Epithelial cell of proximal tubule (primary cell): ENCODE measurements at regions not wholly inside any gene's neighbourhood (a gene's known extent, or its start where the extent isn't known, plus 50 kb on each side); places are given as distances from the start of the nearest gene placed in this dataset.

ENCODE experiments used
- DNase-seq: peaks from one replicate; pipeline ENCODE4 v3.0.0-alpha.2; 2011; ENCODE audit warnings: low read depth
- H3K4me3 ChIP-seq: 2 replicates; pipeline ENCODE4 v1.5.1; 2011; ENCODE audit warnings: low read depth, mild to moderate bottlenecking, low read length
- TF ChIP-seq, protein P1 (sequence below): conservative IDR thresholded peaks from 2 replicates; pipeline ENCODE4 v1.5.1; 2012; ENCODE audit warnings: low read depth, mild to moderate bottlenecking, low read length

DNA sequence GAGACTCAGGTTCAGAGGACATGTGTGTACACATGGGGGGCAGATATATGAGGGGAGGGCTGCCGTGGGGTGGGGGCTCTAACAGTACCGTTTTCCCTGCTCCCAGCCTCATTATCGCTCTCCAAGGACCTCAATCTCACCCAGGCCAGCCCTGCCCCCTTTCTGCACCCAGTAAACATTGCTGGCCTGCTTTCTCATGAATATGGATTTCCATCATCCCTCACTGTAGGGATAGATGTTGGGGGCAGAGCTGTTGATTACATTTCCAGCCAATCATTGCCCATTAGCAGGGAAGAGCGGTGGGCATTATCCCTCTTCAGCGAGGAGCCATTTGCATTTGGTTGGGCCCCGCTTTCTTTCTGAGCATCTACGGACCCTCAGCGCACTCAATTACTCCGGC lies 273.8 kb downstream of the RPS6KC1 start:
- TF ChIP-seq, protein P1, sequence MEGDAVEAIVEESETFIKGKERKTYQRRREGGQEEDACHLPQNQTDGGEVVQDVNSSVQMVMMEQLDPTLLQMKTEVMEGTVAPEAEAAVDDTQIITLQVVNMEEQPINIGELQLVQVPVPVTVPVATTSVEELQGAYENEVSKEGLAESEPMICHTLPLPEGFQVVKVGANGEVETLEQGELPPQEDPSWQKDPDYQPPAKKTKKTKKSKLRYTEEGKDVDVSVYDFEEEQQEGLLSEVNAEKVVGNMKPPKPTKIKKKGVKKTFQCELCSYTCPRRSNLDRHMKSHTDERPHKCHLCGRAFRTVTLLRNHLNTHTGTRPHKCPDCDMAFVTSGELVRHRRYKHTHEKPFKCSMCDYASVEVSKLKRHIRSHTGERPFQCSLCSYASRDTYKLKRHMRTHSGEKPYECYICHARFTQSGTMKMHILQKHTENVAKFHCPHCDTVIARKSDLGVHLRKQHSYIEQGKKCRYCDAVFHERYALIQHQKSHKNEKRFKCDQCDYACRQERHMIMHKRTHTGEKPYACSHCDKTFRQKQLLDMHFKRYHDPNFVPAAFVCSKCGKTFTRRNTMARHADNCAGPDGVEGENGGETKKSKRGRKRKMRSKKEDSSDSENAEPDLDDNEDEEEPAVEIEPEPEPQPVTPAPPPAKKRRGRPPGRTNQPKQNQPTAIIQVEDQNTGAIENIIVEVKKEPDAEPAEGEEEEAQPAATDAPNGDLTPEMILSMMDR: no peak
- DNase-seq: no peak
- no peak overlapping the region for H3K4me3 ChIP-seq

DNA sequence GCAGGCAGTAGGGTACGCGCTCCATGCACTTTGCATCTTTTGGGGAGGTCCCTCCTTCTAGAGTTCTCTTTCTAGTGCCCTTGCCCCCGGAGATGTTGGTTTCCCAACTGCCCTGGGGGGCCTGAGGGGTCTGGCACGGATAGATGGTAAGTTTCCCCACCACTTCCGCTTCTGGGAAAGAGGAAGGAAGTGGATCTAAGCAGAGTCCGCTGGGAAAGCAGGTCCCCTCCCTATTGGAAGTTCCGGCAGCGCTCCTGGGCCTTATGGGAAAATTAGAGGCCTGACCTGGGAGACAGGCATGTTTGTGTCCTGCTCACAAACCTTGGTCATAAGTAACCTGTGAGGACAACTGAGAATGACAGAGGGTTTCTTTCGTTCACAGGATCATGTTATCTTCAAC lies 274.4 kb downstream of the RPS6KC1 start:
- DNase-seq: no peak
- TF ChIP-seq, protein P1: no peak

DNA sequence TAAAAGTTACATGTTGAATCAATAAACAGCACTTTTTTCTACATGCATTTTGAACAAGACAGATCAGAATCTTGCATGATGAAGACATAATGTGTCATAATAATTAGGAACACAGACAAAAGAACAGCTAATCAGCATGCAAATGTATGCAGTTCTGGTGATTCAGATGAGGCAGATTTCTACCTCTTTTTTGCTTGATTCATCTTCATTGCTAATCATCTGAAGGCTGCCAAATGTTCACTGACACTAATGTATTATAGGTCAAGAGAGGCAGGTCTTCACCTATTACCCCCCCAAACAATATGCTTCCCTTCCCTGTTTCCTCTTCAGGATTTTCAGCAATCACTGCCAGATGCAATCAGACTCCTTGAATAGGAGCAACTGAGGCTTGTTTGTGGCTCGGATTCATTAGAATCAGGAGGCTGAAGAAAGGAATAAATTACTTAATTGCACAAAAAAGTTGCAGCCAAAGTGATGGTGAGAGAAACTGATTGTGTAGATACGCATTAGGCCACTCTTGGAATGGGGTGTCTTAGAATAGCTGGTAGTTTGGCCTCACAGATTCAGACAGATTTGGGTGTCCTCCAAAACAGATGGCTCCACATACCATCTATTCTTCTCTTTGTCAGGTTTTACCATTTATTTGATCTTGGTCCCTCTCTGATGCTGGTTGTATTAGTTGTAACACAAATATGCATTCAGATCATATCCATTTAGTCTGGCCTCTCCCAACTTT lies 275.4 kb downstream of the RPS6KC1 start:
- no peak for DNase-seq
- TF ChIP-seq, protein P1: no peak
- no peak overlapping the region for H3K4me3 ChIP-seq

More for the DNA sequence above, 274.4 kb downstream of the RPS6KC1 start:
- no peak overlapping the region for H3K4me3 ChIP-seq

DNA sequence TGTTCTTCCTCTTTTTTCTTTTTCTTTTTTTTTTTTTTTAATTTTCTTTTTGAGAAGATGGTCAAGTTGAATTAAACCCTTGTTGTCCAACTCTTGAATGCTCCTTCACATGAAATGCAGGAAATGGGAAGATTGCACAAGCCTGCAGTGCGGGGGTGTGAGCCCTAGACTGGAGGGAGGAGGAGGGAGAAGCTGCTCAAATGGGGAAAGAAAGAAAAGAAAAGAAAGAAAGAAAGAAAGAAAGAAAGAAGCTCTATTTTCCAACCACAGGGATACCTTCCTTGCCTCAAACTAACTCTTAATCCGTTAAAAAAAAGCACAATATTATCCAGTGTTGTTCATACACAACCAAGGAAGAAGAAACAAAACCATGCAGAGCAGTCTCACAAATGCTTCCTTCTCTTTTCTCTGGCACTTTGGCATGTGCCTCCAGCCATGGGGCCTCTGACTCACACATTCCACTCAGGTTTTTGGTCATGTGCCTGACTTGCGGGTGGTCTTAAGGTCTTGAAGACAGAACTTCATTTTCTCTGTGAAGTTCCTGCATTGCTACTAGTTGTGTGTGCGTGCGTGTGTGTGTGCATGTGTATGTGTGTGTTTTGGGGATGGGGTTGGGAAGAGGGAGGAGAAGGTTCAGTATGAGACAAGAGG lies 276.1 kb downstream of the RPS6KC1 start:
- DNase-seq: peak; percentile 68
- TF ChIP-seq, protein P1: no peak
- H3K4me3 ChIP-seq: no peak overlapping the region

DNA sequence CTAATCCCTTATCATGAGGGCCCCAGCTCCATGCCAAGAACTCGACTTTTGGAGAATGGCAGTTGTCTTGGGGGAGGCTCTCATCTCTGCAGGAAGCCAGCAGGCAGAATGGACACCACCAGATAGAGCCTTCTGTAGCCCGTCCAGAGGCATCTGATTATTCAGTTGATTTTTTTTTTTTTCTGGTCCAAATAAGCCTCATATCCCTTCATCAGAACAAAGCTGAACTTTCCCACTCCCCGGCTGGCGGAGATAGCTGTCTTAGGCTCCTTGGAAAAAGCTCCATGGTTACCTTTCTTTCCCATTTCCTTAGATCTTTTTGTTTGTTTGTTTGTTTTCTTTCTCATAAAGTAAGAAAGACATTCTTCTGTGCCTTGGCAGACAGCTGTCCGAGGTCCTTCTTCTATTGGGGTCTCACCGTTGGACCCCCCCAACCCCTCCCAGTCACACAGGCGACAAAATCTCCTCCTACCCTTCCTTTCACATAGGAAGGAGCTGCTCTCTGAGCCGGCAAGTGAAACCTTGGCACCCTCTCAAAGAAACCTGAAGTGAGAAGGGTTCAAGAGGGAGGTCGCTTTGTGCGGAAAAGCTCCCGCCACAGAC lies 278.5 kb downstream of the RPS6KC1 start:
- DNase-seq: no peak
- TF ChIP-seq, protein P1: no peak
- H3K4me3 ChIP-seq: no peak overlapping the region

DNA sequence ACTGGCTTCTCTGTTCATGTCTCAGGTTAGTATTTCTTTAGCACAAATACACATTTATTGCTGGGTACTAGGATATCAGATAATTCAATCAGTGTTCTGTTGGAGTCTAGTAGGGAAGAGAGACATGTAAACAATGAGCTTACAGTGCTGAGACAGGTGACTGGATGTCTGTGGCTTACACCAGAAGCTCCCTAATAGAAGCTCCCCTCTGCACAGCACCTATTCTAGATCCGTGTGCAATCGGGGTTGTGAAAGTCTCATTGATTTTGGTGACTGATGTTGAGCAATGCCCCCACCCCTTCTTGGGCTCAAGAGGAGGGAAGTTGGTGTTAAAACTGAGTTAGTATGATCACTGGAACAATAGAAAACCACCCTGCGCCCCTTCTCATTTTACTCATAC lies 279.2 kb downstream of the RPS6KC1 start:
- TF ChIP-seq, protein P1: no peak
- H3K4me3 ChIP-seq: no peak overlapping the region
- no peak for DNase-seq
